OCI-LY7 (cell line): ENCODE measurements at regions not wholly inside any gene's neighbourhood (a gene's known extent, or its start where the extent isn't known, plus 50 kb on each side); places are given as distances from the start of the nearest gene placed in this dataset.

Experiments
- BruUV-seq: library from RNA; stranded (reverse); fragments of 400-500 nt; replicated peaks from 2 replicates; lab custom pipeline; 2021; lab: Mats Ljungman, UMichigan
- CTCF ChIA-PET: fragments of 300-600 bp; sonication (Branson Sonifier 250); formaldehyde crosslinking; loops from one replicate; lab custom pipeline; 2022; ENCODE audit warnings: antibody characterized with exemption; ENCODE audit not compliant: unreplicated experiment; lab: Charles Lee
- POLR2A ChIA-PET: fragments of 300-600 bp; sonication (Branson Sonifier 250); formaldehyde crosslinking; loops from one replicate; lab custom pipeline; 2022; ENCODE audit warnings: antibody characterized with exemption; lab: Charles Lee
- DNase-seq: peaks from one replicate; pipeline ENCODE4 v3.0.0-alpha.2; 2015; ENCODE audit warnings: low spot score
- H2AFZ ChIP-seq: fragments of 200-600 bp; sonication (generic), shearing (Covaris generic); 2 replicates; pipeline ENCODE4 v1.6.1; 2014; ENCODE audit warnings: mild to moderate bottlenecking, antibody characterized with exemption, low read length, moderate library complexity
- H3K27ac ChIP-seq: fragments of 200-600 bp; sonication (generic); 2 replicates; pipeline ENCODE4 v1.5.1; 2014; ENCODE audit warnings: mixed run types, low read depth, mild to moderate bottlenecking, moderate library complexity, low read length, inconsistent platforms; ENCODE audit not compliant: poor library complexity, severe bottlenecking
- H3K36me3 ChIP-seq: fragments of 200-600 bp; sonication (generic); 2 replicates; pipeline ENCODE4 v1.6.1; 2014; ENCODE audit warnings: mild to moderate bottlenecking, antibody characterized with exemption, low read length, moderate library complexity, mixed read lengths; ENCODE audit not compliant: insufficient read depth
- H3K4me1 ChIP-seq: fragments of 200-600 bp; sonication (generic); 2 replicates; pipeline ENCODE4 v1.5.1; 2014; ENCODE audit warnings: mild to moderate bottlenecking, low read length; ENCODE audit not compliant: insufficient read depth, poor library complexity, severe bottlenecking
- H3K4me2 ChIP-seq: fragments of 200-600 bp; sonication (generic); 2 replicates; pipeline ENCODE4 v1.6.1; 2014; ENCODE audit warnings: mild to moderate bottlenecking, low read length
- H3K4me3 ChIP-seq: fragments of 200-600 bp; sonication (generic); 2 replicates; pipeline ENCODE4 v1.5.1; 2014; ENCODE audit warnings: mild to moderate bottlenecking, low read depth, low read length; ENCODE audit not compliant: poor library complexity, severe bottlenecking
- H3K79me2 ChIP-seq: fragments of 200-600 bp; sonication (generic); 2 replicates; pipeline ENCODE4 v1.6.1; 2016; ENCODE audit warnings: low read depth, mild to moderate bottlenecking, low read length, moderate library complexity, mixed read lengths; ENCODE audit not compliant: insufficient read depth
- H3K9me2 ChIP-seq: fragments of 200-600 bp; sonication (generic); 2 replicates; pipeline ENCODE4 v1.6.1; 2016; ENCODE audit warnings: mild to moderate bottlenecking, low read length, mixed read lengths; ENCODE audit not compliant: insufficient read depth
- H3K9me3 ChIP-seq: fragments of 200-600 bp; sonication (generic); 2 replicates; pipeline ENCODE4 v1.6.1; 2014; ENCODE audit warnings: mild to moderate bottlenecking, mixed run types, low read length, mixed read lengths
- H4K20me1 ChIP-seq: fragments of 200-600 bp; sonication (generic); 2 replicates; pipeline ENCODE4 v1.6.1; 2014; ENCODE audit warnings: mild to moderate bottlenecking, antibody characterized with exemption, low read length, moderate library complexity, mixed read lengths; ENCODE audit not compliant: insufficient read depth
- EZH2phosphoT487 ChIP-seq: fragments of 200-600 bp; sonication (generic); IDR thresholded peaks from 2 replicates; pipeline ENCODE4 v1.6.1; 2018; ENCODE audit warnings: low read depth, borderline replicate concordance, mild to moderate bottlenecking, mixed run types, antibody characterized with exemption, low read length, moderate library complexity, mixed read lengths
- intact Hi-C: fragments of 100-400 bp; cut with micrococcal nuclease; formaldehyde crosslinking; loops from one replicate; pipeline ENCODE4 v1.10.0; 2022; ENCODE audit not compliant: unreplicated experiment
- TF ChIP-seq, protein P1 (sequence below): fragments of 200-600 bp; sonication (generic); conservative IDR thresholded peaks from 2 replicates; pipeline ENCODE4 v1.5.1; 2014; ENCODE audit warnings: mild to moderate bottlenecking, antibody characterized with exemption, low read length, moderate library complexity, mixed read lengths

DNA sequence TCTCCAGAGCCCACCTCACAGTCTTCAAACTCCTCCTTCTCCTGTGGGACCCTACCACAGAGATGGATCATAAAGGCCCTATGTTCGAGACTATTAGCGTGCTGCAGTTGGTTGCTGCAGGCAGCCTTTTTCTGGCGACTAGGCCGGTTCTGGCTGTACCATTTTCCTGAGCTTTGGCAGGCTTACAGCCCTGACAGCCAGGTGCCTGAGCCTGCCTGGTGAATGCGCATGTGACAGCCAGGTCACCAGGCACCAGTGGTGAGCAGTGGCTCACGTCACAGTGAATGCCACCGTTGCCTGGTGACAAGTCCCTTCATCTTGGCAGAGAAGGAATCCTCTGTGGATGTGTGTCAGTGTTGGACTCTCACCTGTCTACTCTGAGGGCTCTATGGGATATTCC is 978.8 kb downstream of the KCNJ18 start:
- ChIA-PET POLR2A (no interaction called here), CTCF (no interaction called here)
- no peaks in the 10 kb centered on the region for H4K20me1 ChIP-seq
- no peaks in the 10 kb centered on the region for H3K36me3 ChIP-seq
- H3K9me2 ChIP-seq = no peaks in the 10 kb centered on the region
- H3K4me3 ChIP-seq = no peak overlapping the region
- no peaks in the 10 kb centered on the region for H3K79me2 ChIP-seq
- TF ChIP-seq EZH2phosphoT487 = no peak
- TF ChIP-seq, protein P1, sequence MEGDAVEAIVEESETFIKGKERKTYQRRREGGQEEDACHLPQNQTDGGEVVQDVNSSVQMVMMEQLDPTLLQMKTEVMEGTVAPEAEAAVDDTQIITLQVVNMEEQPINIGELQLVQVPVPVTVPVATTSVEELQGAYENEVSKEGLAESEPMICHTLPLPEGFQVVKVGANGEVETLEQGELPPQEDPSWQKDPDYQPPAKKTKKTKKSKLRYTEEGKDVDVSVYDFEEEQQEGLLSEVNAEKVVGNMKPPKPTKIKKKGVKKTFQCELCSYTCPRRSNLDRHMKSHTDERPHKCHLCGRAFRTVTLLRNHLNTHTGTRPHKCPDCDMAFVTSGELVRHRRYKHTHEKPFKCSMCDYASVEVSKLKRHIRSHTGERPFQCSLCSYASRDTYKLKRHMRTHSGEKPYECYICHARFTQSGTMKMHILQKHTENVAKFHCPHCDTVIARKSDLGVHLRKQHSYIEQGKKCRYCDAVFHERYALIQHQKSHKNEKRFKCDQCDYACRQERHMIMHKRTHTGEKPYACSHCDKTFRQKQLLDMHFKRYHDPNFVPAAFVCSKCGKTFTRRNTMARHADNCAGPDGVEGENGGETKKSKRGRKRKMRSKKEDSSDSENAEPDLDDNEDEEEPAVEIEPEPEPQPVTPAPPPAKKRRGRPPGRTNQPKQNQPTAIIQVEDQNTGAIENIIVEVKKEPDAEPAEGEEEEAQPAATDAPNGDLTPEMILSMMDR = no peak
- BruUV-seq = no TSS peak
- no peak overlapping the region for H3K27ac ChIP-seq
- intact Hi-C loops = no loop called here
- 0 out of 2 replicates have a peak, but pooled peaks cover 3% of the 10 kb centered on the region for H3K9me3 ChIP-seq
- no peak overlapping the region for H2AFZ ChIP-seq
- H3K4me2 ChIP-seq = no peak overlapping the region
- H3K4me1 ChIP-seq = no peaks in the 10 kb centered on the region
- DNase-seq = no peak

DNA sequence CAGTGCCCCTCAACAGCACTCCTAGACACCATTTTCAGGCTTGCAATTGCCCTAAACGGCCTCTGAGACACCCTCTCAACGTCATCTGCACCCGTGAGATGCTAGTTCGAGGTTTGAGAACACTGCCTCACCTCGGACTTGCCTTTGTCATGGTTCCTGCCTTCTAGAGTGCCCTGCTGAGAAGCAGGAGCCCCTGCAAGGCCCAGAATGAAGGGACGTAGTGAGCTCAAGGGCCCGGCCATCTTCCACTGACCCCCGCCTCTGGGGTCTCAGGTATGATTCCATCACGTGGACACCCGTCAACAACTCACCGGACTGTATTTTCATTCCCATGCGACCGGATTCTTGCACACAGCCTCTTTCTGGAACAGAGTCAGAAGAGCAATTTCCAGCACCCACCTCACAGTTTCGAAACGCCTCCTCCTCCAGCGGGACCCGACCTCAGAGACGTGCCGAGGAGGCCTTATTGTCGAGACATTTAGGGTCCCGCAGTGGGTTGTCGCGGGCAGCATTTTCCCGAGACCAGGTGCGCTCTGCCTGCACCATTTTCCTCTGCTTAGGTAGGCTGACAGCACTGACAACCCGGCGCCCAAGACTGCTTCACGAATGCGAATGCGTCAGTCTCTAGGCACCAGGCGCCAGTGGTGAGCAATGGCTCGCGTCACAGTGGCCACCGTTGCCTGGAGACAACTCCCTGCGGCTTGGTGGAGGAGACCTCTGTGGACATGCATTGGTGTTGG is 999.9 kb downstream of the KCNJ18 start:
- POLR2A ChIA-PET = no interaction called here
- intact Hi-C loops = no loop called here

DNA sequence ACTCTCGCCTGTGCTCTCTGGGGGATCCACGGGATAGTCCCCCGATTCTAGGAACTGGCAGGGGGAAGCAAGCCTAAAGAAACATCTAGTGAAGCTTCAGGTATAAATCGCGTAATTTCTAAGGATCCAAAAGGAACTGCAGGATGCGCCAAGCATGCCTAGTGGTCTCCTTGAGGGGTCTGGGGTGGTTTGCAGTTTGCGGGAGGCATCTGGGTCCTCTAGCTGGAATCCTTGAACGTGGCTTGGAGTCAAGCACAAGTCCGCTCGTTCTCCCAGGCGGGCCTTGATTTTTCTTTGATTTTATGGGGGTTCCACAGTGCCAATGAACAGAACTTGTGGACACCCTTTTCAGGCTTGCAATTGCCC is 1000.5 kb downstream of the KCNJ18 start:
- no peak overlapping the region for H3K27ac ChIP-seq
- TF ChIP-seq EZH2phosphoT487 = no peak
- TF ChIP-seq, protein P1 = no peak
- H4K20me1 ChIP-seq = no peaks in the 10 kb centered on the region
- no peaks in the 10 kb centered on the region for H3K9me2 ChIP-seq
- H2AFZ ChIP-seq = no peak overlapping the region
- no peak for DNase-seq
- H3K4me2 ChIP-seq = no peak overlapping the region
- no TSS peak for BruUV-seq
- H3K36me3 ChIP-seq = no peaks in the 10 kb centered on the region
- 0 out of 2 replicates have a peak, but pooled peaks cover 5% of the 10 kb centered on the region for H3K9me3 ChIP-seq
- POLR2A ChIA-PET = no interaction called here
- no peaks in the 10 kb centered on the region for H3K4me1 ChIP-seq
- CTCF ChIA-PET = no interaction called here
- intact Hi-C loops = no loop called here
- H3K79me2 ChIP-seq = no peaks in the 10 kb centered on the region
- H3K4me3 ChIP-seq = no peak overlapping the region

More for the DNA sequence above, 999.9 kb downstream of the KCNJ18 start:
- no peak overlapping the region for H3K4me3 ChIP-seq
- H3K9me2 ChIP-seq = no peaks in the 10 kb centered on the region
- H4K20me1 ChIP-seq = no peaks in the 10 kb centered on the region
- no peaks in the 10 kb centered on the region for H3K4me1 ChIP-seq
- no peaks in the 10 kb centered on the region for H3K79me2 ChIP-seq
- no peak overlapping the region for H2AFZ ChIP-seq
- CTCF ChIA-PET = no interaction called here
- TF ChIP-seq EZH2phosphoT487 = no peak
- TF ChIP-seq, protein P1 = no peak
- H3K36me3 ChIP-seq = no peaks in the 10 kb centered on the region
- H3K27ac ChIP-seq = no peak overlapping the region
- DNase-seq = no peak
- BruUV-seq = no TSS peak
- 0 out of 2 replicates have a peak, but pooled peaks cover 5% of the 10 kb centered on the region for H3K9me3 ChIP-seq
- no peak overlapping the region for H3K4me2 ChIP-seq
